Suppressor macrophage treated with lipopolysaccharide for 4 hours (primary cell): ENCODE measurements at regions not wholly inside any gene's neighbourhood (a gene's known extent, or its start where the extent isn't known, plus 50 kb on each side); places are given as distances from the start of the nearest gene placed in this dataset.
"Not testable (repeated sequence)": the region's sequence is repeated elsewhere in the genome, so short reads cannot be mapped to it uniquely, and the experiment has no call there.

ENCODE experiments used
- DNase-seq: peaks from one replicate; pipeline ENCODE4 v3.0.0-alpha.2; 2020

- no peak for DNase-seq
Measured at GRCh38 chr3:171548917-171549316, 88.7 kb upstream of the TNIK start.

GRCh38 chr3:171543759-171544300, 83.6 kb upstream of the TNIK start:
- DNase-seq: peak; percentile 77

DNA sequence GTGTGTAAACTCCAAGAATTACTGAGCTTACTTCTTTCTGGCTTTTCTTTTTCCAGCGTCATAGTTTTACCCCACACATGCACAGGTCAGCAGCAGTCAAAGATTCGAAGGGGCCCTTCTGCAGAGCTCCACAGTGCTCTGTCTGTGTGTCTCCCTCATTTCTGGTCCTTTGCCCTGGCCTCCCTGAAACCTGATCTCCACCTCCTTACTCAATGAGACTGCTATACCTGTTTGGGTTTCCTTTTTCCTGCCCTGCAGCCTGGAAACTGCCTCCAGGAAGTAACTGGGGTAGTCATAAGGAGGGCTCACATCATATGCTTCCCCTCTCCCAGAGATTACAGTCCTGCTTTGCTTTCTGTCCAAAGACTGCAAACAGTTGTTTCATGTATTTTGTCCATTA, 82.8 kb upstream of the TNIK start:
- no peak for DNase-seq

DNA sequence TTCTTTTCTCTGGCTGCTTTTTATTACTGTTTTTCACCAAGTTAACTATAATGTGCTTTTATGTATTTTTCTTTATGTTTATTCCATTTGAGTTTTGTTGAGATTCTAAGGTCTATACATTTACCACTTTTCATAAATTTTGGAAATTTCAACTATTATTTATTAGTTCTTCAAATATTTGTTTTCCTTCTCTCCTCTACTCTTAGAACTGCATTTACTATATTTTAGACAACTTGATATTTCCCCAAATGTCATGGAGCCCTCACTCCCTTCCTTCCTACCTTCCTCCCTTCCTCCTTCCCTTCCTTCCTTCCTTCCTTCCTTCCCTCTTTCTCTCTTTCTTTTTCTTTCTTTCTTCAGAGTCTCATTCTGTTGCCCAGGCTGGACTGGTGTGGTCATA, 81.4 kb upstream of the TNIK start:
- no peak for DNase-seq

- DNase-seq: no peak
Measured at GRCh38 chr3:171541181-171541580, 81.0 kb upstream of the TNIK start.

DNA sequence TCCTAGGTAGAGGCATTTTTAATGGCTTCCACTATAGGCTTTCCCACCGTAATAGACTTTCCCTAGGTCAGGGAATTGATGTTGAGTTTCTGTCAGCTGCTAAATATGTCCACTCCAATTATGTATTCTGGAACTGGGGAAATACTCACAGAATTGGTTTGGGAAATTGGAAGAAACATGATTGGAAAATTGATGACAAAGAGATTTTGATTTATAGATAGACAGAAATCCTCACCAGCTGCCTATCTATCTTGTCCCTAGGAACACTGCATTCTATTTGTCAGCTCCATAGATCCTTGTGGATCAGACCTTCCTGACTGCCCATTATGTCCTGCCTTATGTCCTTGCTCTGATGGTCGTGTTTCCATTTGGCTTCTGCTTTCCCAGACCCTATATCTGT, 75.6 kb upstream of the TNIK start:
- no peak for DNase-seq

GRCh38 chr3:171535133-171535532, 74.9 kb upstream of the TNIK start:
- DNase-seq: no peak

GRCh38 chr3:171533702-171534101, 73.5 kb upstream of the TNIK start:
- no peak for DNase-seq

DNA sequence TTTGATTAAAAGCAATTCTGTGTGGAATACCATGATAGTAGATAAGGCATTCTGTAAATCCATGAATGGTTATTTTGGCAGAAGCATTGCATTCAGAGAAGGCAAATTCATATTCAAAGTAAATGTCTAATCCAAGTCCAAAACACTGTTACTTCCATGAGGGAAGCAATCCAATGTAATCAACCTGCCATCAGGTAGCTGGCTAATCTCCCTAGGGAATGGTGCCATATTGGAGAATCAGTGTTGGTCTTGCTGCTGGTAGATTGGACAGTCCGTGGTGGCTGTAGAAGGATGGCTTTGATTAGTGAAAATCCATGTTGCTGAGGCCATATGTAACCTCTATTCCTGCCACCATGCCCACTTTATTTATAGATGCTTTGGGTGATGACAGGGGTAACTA, 72.1 kb upstream of the TNIK start:
- no peak for DNase-seq

- DNase-seq: peak; percentile 48
Measured at GRCh38 chr3:171531716-171532115, 71.5 kb upstream of the TNIK start.

DNA sequence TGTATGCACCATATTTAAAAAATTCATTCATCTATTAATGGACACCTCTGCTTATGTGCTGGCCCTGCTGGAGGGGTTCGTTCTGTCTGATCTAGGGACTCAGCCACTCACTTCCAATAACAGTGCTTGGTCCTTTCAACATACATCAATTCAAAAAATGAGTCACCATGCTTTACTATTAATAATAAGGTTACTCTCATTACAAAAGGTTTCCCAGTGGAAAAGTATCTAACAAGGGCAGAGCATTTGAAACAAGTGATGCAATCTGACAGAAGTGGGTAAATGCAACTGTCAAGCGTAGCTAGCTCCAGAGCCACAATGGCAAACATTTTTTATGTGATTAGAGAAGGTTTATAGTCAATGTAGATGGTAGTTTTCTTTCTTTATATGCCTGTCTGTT, 67.9 kb upstream of the TNIK start:
- DNase-seq: no peak

DNA sequence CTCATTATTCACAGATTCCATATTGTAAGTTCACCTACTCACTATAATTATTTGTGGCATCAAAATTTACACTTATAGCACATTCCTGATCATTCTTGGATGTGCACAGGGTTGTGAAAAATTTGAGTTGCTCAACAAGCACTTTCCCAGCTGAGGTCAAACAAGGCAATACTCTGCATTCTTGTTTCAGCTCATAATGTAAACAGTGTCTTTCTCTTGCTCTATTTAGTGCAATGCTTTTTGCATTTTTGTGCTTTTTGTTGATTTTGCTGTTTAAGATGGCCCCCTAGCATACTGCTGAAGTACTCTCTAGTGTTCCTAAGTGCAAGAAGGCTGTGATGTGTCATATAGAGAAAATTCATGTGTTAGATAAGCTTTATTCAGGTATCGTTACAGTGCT, 66.7 kb upstream of the TNIK start:
- no peak for DNase-seq

DNA sequence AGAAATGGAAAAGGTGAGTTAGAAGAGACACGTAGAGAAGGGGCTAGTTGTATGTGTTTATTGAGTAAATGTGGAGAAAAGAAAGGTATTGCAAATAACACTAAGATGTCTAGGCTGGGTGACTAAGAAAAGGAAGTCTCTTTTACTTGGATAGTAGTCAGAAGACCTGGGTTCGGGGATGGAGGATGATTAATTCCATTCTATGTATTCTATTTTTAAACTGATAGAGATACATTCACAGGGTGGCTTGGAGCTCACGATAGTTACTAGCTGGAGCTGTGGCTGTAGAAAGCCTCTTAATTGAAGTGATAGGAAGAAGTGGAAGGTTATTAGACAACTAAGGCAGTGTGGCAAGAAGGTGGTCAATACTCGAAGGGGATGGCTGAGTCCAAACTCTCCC, 65.9 kb upstream of the TNIK start:
- DNase-seq: no peak

DNA sequence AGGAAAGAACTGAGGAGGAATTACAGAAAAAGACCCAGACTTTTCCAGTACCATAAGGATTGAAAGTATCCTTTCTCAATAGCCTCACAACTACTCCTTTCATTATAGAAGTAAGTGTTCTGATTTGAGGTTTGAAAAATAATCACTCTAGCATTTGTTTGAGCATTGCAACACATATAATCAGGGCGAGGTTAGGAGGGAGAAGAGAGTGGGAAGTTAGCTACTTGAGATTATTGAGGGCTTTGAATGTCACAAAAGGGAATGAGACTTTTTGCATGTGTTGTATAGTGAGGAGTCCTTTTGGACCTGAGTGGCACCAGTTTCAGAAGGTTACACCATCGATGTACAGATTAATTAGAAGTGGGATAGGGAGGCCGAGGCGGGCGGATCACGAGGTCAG, 65.2 kb upstream of the TNIK start:
- DNase-seq: no peak

DNA sequence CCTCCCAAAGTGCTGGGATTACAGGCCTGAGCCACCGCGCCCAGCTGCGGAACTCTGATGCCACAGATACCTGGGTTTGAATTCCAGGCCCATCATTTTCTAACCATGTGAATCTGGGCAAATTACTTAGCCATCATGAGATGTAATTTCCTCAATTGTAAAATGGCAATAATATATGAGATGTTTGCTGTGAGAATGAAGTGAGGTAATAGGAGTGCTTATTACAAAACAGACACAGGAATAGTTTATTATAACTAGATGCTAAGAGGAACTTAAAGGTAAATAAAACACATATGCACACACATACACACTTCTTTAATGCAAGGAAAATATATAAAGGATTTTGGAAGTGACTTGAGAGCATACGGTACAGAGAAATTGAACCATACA, 64.7 kb upstream of the TNIK start:
- DNase-seq: no peak

GRCh38 chr3:171522651-171523050, 62.4 kb upstream of the TNIK start:
- peak; percentile 57 for DNase-seq

DNA sequence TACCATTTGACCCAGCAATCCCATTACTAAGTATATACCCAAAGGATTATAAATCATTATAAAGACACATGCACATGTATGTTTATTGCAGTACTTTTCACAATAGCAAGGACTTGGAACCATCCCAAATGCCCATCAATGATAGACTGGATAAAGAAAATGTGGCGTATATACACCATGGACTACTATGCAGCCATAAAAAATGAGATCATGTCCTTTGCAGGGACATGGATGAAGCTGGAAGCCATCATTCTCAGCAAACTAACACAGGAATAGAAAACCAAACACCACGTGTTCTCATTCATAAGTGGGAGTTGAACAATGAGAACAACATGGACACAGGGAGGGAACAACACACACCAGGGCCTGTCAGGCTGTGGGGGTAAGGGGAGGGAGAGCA, 59.2 kb upstream of the TNIK start:
- DNase-seq: not testable (repeated sequence)

DNA sequence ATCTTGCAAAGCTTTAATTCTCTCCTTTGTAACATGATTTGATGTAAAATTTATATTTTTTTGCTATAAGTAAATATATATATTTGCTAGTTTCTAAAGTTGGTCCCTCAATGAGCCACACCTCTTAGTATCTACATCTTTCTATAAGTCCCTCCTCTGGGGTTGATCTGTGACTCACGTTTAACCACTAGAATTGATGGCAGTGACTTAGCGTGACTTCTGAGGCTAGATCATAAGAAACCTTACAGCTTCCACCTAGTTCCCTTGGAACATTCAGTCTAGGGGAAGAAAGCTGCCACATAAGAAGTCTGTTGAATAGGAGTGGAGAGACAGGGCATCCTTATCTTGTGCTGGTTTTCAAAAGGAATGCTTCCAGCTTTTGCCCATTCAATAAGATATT, 56.6 kb upstream of the TNIK start:
- DNase-seq: no peak

- DNase-seq: no peak
Measured at GRCh38 chr3:171514466-171514865, 54.3 kb upstream of the TNIK start.

GRCh38 chr3:171511450-171511849, 51.2 kb upstream of the TNIK start:
- no peak for DNase-seq
